Inferior parietal cortex (tissue), 1 donor: ENCODE measurements at regions not wholly inside any gene's neighbourhood (a gene's known extent, or its start where the extent isn't known, plus 50 kb on each side); places are given as distances from the start of the nearest gene placed in this dataset.

Experiments used
- DNase-seq: peaks from one replicate; pipeline ENCODE4 v3.0.0-alpha.2; 2016; ENCODE audit errors: extremely low spot score

DNA sequence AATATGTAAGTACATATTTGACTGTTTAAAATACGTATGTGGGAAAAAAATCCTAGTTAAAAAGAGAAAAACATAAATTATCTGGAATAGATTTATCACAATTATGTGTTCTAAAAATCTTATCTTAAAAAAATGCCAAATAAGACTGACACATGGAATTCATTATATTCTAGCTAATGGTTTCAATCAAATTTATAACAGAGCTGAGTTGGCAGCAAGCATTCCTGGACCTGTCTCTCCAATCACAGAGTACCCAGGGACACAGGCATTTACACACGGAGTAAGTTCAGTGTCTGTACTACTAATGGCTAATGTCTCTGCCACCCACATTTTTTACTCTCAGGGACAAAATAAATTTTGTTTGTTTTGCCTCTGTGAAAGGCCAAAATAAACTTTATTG, 122.3 kb downstream of the RPS12 start:
- no peak for DNase-seq

DNA sequence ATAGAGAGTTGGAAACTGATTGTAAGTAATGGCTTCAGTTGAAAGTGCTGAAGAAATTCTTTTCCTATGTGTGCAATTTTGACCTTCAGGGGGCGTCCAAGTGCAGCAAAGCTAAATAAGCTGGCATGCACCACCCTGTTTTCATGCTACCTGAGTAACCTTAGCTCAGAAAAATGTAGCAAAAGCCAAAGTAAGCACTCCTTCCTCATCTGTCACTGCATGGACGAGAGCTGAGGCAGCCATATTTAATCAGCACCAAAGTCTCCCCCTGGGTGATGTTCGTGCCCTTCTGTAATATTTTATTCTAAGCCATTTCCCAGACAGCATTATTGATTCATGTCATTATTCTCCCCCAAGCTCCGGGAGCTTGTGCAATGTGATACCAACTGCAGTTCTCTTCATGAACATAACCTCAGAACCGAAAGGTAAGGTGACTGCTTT, 123.1 kb downstream of the RPS12 start:
- DNase-seq = no peak

DNA sequence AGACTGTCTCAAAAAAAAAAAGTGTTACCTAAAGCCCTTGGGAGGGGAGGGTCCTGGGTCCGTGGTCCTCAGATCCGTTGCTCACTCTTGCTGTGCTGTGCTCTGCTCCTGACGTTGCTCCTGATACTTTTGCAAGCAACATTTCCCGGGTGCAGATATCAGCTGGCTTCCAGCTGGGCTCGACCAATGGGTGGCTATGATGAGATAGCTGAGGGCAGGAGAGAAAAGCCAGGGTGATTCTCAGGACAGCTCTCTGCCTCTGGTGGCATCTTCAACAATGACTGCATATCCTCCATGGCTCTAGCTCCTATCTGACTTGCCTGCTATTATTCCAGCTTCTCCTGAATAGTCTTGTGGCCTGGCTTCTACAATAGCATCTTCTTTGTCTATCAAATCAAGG, 134.5 kb downstream of the RPS12 start:
- DNase-seq = no peak

DNA sequence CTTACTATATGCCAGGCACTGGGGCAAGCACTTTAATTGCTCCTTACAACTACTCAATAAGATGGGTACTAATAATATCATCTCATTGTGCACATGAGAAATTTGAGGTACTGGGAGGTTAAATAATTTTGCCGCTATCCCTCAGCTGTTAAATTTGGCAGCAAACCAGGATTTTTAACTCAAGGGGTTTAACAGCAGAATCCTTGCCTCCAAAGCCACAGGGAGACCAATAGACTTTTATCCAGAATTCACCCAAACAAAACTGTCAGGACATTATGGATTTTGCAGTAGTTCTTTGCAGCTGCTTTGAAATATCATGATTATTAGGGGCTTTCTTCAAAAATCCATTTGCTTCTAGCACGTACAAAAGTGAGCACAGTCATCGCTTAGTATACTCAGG, 136.2 kb downstream of the RPS12 start:
- DNase-seq = no peak

DNA sequence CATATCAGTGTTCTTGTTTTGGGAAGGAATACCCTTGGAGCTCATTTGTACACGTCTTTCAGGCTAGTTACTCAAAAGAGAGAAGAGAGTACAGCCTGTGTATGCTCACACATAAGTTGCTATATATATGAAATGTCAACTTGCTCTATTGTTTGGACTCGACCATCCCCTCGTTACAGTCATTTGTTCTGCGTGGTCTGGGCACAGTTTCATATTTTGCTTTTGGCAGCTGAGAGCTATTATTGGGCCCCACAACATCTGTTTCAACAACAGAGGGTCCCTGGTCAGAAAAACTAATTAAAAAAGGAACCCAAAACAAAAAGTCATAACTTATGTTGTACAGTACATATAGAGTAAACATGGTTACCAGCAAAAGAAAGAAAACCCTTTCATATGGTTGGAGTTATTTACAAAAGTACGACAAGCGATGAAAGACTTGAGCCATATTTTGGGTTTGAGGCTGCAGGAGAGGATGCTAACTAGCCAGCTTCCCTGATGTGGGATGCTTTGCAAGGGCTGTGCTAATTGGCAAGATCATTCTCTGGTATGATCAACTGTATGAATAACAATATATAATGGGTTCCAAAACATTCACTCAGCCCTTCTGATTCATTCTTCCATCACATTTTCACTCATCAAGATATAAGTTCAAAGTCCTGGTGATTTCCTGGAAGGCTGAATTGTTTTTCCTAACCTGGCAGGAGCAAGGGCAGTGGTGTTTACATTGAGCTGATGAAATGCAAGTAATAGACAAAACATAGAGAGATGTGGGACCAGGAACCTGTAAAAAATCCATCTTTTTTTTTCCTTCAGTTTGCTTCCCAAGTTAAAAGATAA, 137.9 kb downstream of the RPS12 start:
- no peak for DNase-seq

DNA sequence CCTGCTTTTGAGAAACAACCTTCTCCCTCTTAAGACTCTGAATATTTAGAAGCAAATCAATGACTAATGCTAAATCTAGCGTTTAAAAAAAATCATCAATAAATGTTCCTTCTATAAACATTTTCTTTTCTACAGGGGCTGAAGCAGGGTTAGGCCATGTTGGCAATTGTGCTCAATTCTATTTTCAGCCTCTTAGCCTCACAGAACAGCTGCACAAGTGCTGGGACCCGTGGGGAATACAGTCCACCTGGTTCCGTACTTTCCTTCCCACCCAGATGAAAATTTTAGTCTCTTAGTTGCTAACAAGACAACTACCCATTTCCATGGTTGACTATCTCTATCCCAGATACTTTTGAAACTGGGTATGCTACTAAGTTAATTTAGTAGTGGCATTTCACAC, 138.6 kb downstream of the RPS12 start:
- no peak for DNase-seq

GRCh38 chr6:132954222-132954621, 139.9 kb downstream of the RPS12 start:
- DNase-seq = no peak

DNA sequence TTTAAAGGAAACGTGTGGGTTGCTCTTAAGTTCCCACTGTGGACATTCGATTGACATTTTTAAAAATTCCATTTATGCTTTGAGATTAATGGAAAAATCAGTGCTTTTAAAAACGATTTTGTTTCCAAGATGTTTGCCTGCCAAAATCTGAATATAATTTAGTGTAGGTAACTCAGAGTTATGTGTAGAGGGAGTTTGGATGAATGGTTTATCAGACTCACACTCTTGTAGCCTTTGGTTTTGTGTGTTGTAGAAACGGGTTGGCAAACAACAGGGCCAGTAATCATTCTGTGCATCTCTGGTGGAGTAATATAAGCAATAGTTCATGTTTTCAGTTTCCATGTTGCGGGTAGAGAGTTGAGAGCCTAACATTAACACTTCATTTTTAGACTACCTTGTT, 140.6 kb downstream of the RPS12 start:
- no peak for DNase-seq

DNA sequence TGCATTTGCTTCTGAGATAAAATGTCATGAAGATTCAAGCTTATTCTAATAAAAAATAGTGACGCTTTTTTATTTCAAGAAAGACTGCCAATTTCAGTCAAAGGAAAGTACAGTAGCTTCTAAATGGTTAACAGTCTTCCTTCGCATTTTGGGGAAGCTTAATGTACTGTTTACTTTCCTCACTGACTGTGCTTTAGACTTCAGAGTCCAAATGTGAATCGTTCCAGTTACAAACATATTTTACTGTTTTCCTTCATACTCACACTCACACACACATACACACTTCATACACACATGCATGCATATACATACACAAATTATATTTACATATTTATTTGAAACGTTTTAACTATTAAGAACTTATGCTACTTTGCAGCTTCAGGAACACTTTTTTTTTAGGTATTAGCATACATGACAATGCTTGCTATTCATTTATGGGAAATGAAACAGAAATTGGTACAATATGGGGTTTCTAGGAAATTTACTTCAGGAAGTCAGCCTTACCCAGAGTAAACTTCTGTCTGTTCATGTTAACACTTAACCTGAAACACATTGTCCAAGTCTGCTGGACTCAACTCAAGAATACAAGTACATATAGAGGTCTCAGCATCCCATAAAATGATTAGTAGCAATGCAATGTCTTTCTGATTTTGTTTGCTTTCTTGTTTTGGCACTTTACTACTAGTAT, 145.4 kb downstream of the RPS12 start:
- DNase-seq = no peak

GRCh38 chr6:132960720-132961119, 146.4 kb downstream of the RPS12 start:
- DNase-seq = no peak

GRCh38 chr6:132961122-132961521, 146.8 kb downstream of the RPS12 start:
- no peak for DNase-seq

DNA sequence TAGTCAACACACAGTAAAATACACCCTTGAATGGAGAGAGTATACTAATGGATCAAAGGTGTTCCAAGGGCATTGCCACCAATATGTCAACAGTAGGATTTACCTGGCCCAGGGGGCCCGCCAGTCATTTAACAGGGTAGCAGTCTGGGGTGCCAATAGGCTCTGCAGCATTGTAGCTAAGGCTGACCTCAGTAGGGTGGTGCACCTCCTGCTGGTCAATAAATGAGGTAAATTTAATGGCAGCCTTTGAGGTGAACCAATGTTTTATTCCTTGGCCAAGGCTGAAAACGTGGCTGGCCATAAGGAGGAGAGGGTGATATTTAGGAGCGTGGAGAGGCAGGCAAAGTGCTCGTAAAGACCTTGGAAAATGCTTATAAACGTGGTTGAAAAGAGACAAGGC, 147.2 kb downstream of the RPS12 start:
- no peak for DNase-seq

GRCh38 chr6:132962936-132963868, 148.8 kb downstream of the RPS12 start:
- DNase-seq = peak; percentile 58

DNA sequence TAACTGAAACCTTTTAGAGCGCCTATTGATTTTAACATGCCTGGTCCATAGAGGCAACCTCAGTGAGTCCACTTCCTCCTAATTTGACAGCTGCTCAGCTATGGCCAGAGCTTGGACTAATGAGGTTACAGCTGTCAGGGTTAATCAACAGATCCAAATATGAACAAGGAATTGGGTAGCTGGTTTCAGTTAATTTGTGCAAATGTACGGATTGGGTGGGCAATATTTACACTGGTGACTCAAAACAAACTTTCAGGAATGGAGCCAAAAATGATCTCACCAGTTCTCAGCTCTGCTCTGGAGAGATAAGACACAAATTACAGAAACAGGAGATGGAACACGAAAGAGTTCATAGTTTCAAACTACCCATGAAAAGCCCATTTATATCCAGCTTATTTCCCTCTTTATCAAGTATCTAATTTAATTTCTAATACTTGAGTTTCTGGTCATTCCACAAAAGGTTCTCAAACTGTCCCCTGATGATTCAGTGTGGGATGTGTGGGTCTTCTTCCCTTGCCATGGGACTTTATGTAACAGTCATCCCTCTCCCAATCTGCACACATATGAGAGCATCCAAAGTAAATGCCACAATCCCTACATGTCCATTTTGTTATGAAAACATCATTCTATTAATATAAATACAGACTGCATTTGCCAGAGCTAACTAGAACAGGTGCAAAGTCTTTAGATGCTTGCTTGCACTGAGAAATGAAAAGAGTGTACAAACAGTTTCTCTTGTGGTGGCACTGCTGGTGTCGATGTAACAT, 149.9 kb downstream of the RPS12 start:
- DNase-seq = no peak

GRCh38 chr6:132964868-132965382, 150.6 kb downstream of the RPS12 start:
- DNase-seq = no peak

DNA sequence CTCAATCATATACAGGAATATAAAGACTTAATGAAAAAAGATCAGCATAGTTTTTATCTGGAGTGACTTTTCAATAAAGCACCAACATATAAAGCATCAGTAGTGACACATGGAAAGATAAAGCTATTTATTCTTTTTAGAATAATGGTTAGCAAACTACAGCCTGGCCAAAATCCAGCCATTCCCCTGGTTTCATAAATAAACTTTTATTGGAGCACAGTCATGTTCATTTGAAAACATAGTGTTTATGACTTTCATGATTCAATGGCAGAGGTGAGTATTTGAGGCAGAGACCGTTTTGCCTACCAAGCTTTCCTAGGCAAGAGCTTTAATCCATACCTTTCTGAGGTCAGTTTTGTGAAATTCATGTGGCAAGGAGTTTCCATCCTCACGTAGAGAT, 153.5 kb downstream of the RPS12 start:
- DNase-seq = no peak

DNA sequence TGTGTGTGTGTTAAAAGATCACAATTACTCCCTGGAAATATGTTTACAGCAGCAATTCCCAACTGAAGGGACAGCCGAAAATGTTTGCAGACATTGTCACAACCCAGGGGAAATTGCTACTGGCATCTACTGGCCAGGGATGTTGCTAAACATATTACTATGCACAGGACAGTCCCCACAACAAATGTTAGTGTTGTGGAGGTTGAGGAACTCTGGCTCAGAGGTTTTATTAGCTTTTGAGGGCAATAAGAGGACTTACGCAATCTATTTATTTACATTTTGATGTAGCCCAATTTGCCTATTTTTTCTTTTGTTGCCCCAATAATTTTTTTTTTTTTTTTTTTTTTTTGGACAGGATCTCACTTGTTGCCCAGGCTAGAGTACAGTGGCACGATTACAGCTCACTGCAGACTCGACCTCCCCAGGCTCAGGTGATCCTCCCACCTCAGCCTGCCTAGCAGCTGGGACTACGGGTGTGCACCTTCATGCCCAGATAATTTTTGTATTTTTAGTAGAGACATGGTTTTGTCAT, 154.1 kb downstream of the RPS12 start:
- no peak for DNase-seq

DNA sequence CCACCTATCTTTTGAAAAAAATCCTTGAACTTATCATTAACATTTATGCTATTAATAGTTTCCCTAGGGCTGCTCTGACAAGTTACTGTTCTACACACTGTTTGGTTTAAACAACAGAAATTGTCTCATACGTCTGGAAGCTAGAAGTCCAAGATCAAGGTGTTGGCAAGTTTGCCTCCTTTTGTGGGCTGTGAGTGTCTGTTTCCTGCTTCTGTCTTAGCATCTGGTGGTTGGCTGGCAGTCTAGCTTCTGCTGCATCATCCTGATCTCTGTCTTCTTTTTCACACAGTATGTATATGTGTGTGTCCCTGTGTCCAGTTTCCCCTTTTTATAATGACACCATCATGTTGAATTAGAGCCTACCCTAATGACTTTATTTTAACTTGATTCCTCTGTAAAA, 154.8 kb downstream of the RPS12 start:
- no peak for DNase-seq

GRCh38 chr6:132971676-132972075, 157.3 kb downstream of the RPS12 start:
- DNase-seq = no peak

DNA sequence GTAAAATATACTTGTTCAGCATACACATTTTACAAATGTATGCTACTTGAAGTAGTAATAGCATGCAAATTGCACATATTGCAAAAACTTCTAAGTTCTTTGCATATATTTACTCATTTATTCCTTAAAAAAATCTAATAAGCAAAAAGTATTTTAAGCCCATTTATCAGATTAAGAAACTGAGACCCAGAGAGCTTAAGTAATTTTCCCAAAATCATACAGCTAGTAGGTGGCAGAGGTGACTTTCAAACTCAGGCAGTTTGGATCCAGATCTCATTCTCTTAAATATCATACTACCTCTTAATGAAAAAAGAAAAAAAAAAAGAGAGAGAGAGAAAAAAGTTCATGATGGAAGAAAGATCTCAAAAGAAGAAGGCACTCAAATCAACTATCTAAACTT, 157.9 kb downstream of the RPS12 start:
- no peak for DNase-seq

- no peak for DNase-seq
Measured at GRCh38 chr6:132972971-132973370, 158.6 kb downstream of the RPS12 start.
